ENCODE measurements at regions not wholly inside any gene's neighbourhood (a gene's known extent, or its start where the extent isn't known, plus 50 kb on each side); places are given as distances from the start of the nearest gene placed in this dataset.
"Not testable (repeated sequence)": the region's sequence is repeated elsewhere in the genome, so short reads cannot be mapped to it uniquely, and the experiment has no call there.

- dilution Hi-C loops (cut with HindIII; ENCODE audit: low sequenced_read_pairs, unreplicated experiment); H4K8ac ChIP-seq (ENCODE audit: low read depth in 2 of 2, low read length in 2 of 2); H3K14ac ChIP-seq (replicated peaks; ENCODE audit: low read depth, low read length); DNase-seq; BruUV-seq (replicated peaks); H3K56ac ChIP-seq (ENCODE audit: extremely low read depth, insufficient read depth, low read length); H3K79me1 ChIP-seq (ENCODE audit: low read depth in 1 of 2, low read length in 2 of 2); H3K4ac ChIP-seq (ENCODE audit: low read depth, low read length); POLR2A ChIA-PET (ENCODE audit: unreplicated experiment); H2AK9ac ChIP-seq (replicated peaks; ENCODE audit: low read depth, low read length, poor library complexity); H3K9me3 ChIP-seq (ENCODE audit: control insufficient read depth, insufficient read depth, low read length); H3K23ac ChIP-seq (ENCODE audit: low read depth, low read length); H3K4me1 ChIP-seq (ENCODE audit: control insufficient read depth, insufficient read depth, low read length); H3K36me3 ChIP-seq (ENCODE audit: control insufficient read depth, insufficient read depth, low read length); H2BK15ac ChIP-seq (ENCODE audit: low read depth, low read length); H3K9ac ChIP-seq (ENCODE audit: low read depth, low read length); H3K4me2 ChIP-seq (ENCODE audit: low read depth, low read length); H4K5ac ChIP-seq (ENCODE audit: low read depth, low read length); H2BK5ac ChIP-seq (ENCODE audit: low read depth, low read length, poor library complexity, severe bottlenecking); H4K20me1 ChIP-seq (ENCODE audit: insufficient read depth, low read length); H2AK5ac ChIP-seq (ENCODE audit: low read depth, low read length); H2BK20ac ChIP-seq (ENCODE audit: low read depth, low read length); intact Hi-C loops (cut with micrococcal nuclease); H3K4me3 ChIP-seq (ENCODE audit: insufficient read depth, low read depth, low read length); H2AFZ ChIP-seq (replicated peaks; ENCODE audit: low read length, poor library complexity); H2BK120ac ChIP-seq (ENCODE audit: low read depth, low read length); H4K91ac ChIP-seq (ENCODE audit: insufficient read depth, low read depth, low read length); ATAC-seq (ENCODE audit: low read depth); H3K27me3 ChIP-seq (ENCODE audit: control insufficient read depth, insufficient read depth, low read length); H3K18ac ChIP-seq (ENCODE audit: low read depth, low read length); H3K9me1 ChIP-seq (ENCODE audit: insufficient read depth, low read length); H3K27ac ChIP-seq (ENCODE audit: insufficient read depth, low read length): not testable (repeated sequence)
- in situ Hi-C loops (cut with MboI; ENCODE audit: low sequenced_read_pairs), result loop anchor here (10.0 kb wide), 1 partner anchor 346 kb away; no protein-coding TSS in a partner anchor
- CTCF ChIA-PET, result interaction anchor here (0.9 kb wide), 2 partner anchors 340 to 402 kb away, joined by 3 read pairs; no protein-coding TSS in a partner anchor
- 100% methylated on average over 2 of the region's 4 CpGs; no CpG with 5 or more reads in 1 of the 2 experiments for WGBS, 2 experiments (ENCODE audit: extremely low coverage in 2 of 2, insufficient read length in 1 of 2)
These were observed 127.5 kb upstream of the CACNA2D1 start for GRCh38 chr7:82571047-82571446.
